GM23338 (cell line): ENCODE measurements at regions not wholly inside any gene's neighbourhood (a gene's known extent, or its start where the extent isn't known, plus 50 kb on each side); places are given as distances from the start of the nearest gene placed in this dataset.

Source experiments
- ATAC-seq: fragments of 200-7000 bp; cut with Tn5 transposase; 3 replicates; pipeline ENCODE4 v1.9.1; 2020
- DNase-seq: peaks from one replicate; pipeline ENCODE4 v3.0.0-alpha.2; 2015; ENCODE audit warnings: low spot score
- H2AFZ ChIP-seq: fragments of 200-600 bp; sonication (generic); 2 replicates; pipeline ENCODE4 v1.8.0; 2016; ENCODE audit warnings: antibody characterized with exemption, mild to moderate bottlenecking, moderate library complexity
- H3F3A ChIP-seq: fragments of 200-600 bp; sonication (generic); replicated peaks from 2 replicates; pipeline ENCODE4 v1.8.0; 2017; ENCODE audit warnings: antibody characterized with exemption, mixed run types, low read depth
- H3K27ac ChIP-seq: fragments of 200-600 bp; sonication (generic); 2 replicates; pipeline ENCODE4 v1.6.1; 2016; ENCODE audit warnings: low read depth
- H3K27me3 ChIP-seq: fragments of 200-600 bp; sonication (generic); 2 replicates; pipeline ENCODE4 v1.8.0; 2016; ENCODE audit warnings: mild to moderate bottlenecking, mixed run types, moderate library complexity; ENCODE audit not compliant: insufficient read depth
- H3K36me3 ChIP-seq: fragments of 200-600 bp; sonication (generic); 2 replicates; pipeline ENCODE4 v1.8.0; 2016; ENCODE audit warnings: mild to moderate bottlenecking; ENCODE audit not compliant: insufficient read depth
- H3K4me1 ChIP-seq: fragments of 200-600 bp; sonication (generic); 2 replicates; pipeline ENCODE4 v1.8.0; 2016; ENCODE audit warnings: mild to moderate bottlenecking, moderate library complexity; ENCODE audit not compliant: insufficient read depth
- H3K4me2 ChIP-seq: fragments of 200-600 bp; sonication (generic); 2 replicates; pipeline ENCODE4 v1.7.1; 2017; ENCODE audit warnings: mixed run types
- H3K4me3 ChIP-seq: fragments of 200-600 bp; sonication (generic); 2 replicates; pipeline ENCODE4 v1.6.1; 2016; ENCODE audit warnings: mixed run types
- H3K79me2 ChIP-seq: fragments of 200-600 bp; sonication (generic); replicated peaks from 2 replicates; pipeline ENCODE4 v1.8.0; 2017; ENCODE audit warnings: mild to moderate bottlenecking; ENCODE audit not compliant: insufficient read depth
- H3K9me2 ChIP-seq: fragments of 200-600 bp; sonication (generic); 2 replicates; pipeline ENCODE4 v1.8.0; 2017; ENCODE audit not compliant: insufficient read depth
- H4K20me1 ChIP-seq: fragments of 200-600 bp; sonication (generic); replicated peaks from 2 replicates; pipeline ENCODE4 v1.8.0; 2017; ENCODE audit warnings: mild to moderate bottlenecking; ENCODE audit not compliant: insufficient read depth
- H3K27ac Mint-ChIP-seq: 2 replicates; pipeline ENCODE4 v1.8.0; 2020; ENCODE audit warnings: inconsistent platforms, mild to moderate bottlenecking, moderate library complexity, mixed read lengths
- H3K27me3 Mint-ChIP-seq: 3 replicates; pipeline ENCODE4 v1.8.0; 2022; ENCODE audit warnings: low read depth, mild to moderate bottlenecking, moderate library complexity, mixed read lengths, inconsistent platforms; ENCODE audit not compliant: insufficient read depth, poor library complexity
- H3K36me3 Mint-ChIP-seq: 3 replicates; pipeline ENCODE4 v1.8.0; 2021; ENCODE audit warnings: low read depth, mild to moderate bottlenecking, inconsistent platforms, moderate library complexity, mixed read lengths
- H3K4me1 Mint-ChIP-seq: 3 replicates; pipeline ENCODE4 v1.8.0; 2020; ENCODE audit warnings: mild to moderate bottlenecking, inconsistent platforms, mixed read lengths
- H3K4me3 Mint-ChIP-seq: 3 replicates; pipeline ENCODE4 v1.8.0; 2021; ENCODE audit warnings: moderate library complexity, mild to moderate bottlenecking, inconsistent platforms, mixed read lengths
- H3K9me3 Mint-ChIP-seq: 3 replicates; pipeline ENCODE4 v1.8.0; 2020; ENCODE audit warnings: moderate library complexity, mild to moderate bottlenecking, inconsistent platforms, mixed read lengths
- ETS1 ChIP-seq: IDR thresholded peaks from 2 replicates; pipeline ENCODE4 v1.6.1; 2016; ENCODE audit warnings: antibody characterized with exemption
- EZH2 ChIP-seq: fragments of 200-600 bp; sonication (generic); IDR thresholded peaks from one replicate; pipeline ENCODE4 v1.8.0; 2017; ENCODE audit warnings: antibody characterized with exemption, mild to moderate bottlenecking, low read depth; ENCODE audit not compliant: unreplicated experiment
- EZH2phosphoT487 ChIP-seq: fragments of 200-600 bp; sonication (generic); IDR thresholded peaks from one replicate; pipeline ENCODE4 v1.8.1; 2018; ENCODE audit warnings: antibody characterized with exemption; ENCODE audit not compliant: unreplicated experiment
- JUNB ChIP-seq: IDR thresholded peaks from one replicate; pipeline ENCODE4 v1.6.1; 2016; ENCODE audit warnings: antibody characterized with exemption; ENCODE audit not compliant: unreplicated experiment
- STAT1 ChIP-seq: IDR thresholded peaks from one replicate; pipeline ENCODE4 v1.6.1; 2016; ENCODE audit warnings: antibody characterized with exemption; ENCODE audit not compliant: unreplicated experiment
- ZNF114 ChIP-seq: fragments of 250-450 bp; sonication (Bioruptor Pico); IDR thresholded peaks from 2 replicates; pipeline ENCODE4 v1.5.0; 2020; ENCODE audit warnings: mild to moderate bottlenecking, moderate library complexity
- ZNF462 ChIP-seq: fragments of 250-450 bp; sonication (Bioruptor Pico); IDR thresholded peaks from 2 replicates; pipeline ENCODE4 v1.5.0; 2020; ENCODE audit warnings: mild to moderate bottlenecking, moderate library complexity

GRCh38 chr11:27573024-27573423, 66.5 kb upstream of the LIN7C start (continued):
- no peak for TF ChIP-seq ZNF462 (CRISPR knock-in tag)
- TF ChIP-seq EZH2: no peak
- TF ChIP-seq STAT1: no peak
- TF ChIP-seq EZH2phosphoT487: no peak

- Histone ChIP-seq H3K4me3 (no peak overlapping the region), H3K9me2 (no peaks in the 10 kb centered on the region), H3K4me2 (no peak overlapping the region), H2AFZ (no peak overlapping the region), H3K4me1 (peaks cover 12% of the 10 kb centered on the region; the same call in 1 of the 2 replicates), H3K79me2 (no peaks in the 10 kb centered on the region), H3F3A (no peaks in the 10 kb centered on the region), H4K20me1 (no peaks in the 10 kb centered on the region), H3K36me3 (no peaks in the 10 kb centered on the region), H3K27me3 (no peaks in the 10 kb centered on the region), H3K27ac (no peak overlapping the region)
- Mint-ChIP-seq H3K9me3 (no peaks in the 10 kb centered on the region), H3K4me3 (no peak overlapping the region), H3K36me3 (no peaks in the 10 kb centered on the region), H3K27me3 (no peaks in the 10 kb centered on the region), H3K27ac (peak overlapping the region; percentile 39; the same call in 1 of the 2 replicates), H3K4me1 (peaks cover 13% of the 10 kb centered on the region)
- TF ChIP-seq EZH2 (no peak), ETS1 (no peak), ZNF114 (no peak), JUNB (no peak), EZH2phosphoT487 (no peak)
- DNase-seq (peak; percentile 25), ATAC-seq (peak; percentile 80)
Measured at GRCh38 chr11:27571154-27571810, 64.7 kb upstream of the LIN7C start.
